KG1 (cell line): ENCODE measurements at regions not wholly inside any gene's neighbourhood (a gene's known extent, or its start where the extent isn't known, plus 50 kb on each side); places are given as distances from the start of the nearest gene placed in this dataset.
"Not testable (repeated sequence)": the region's sequence is repeated elsewhere in the genome, so short reads cannot be mapped to it uniquely, and the experiment has no call there.

Experiments
- DNase-seq: peaks from one replicate; lab custom pipeline; 2025; lab: John Stamatoyannopoulos, UW

GRCh38 chr7:4525884-4526283, 156.2 kb upstream of the FOXK1 start:
- no peak for DNase-seq

- DNase-seq: no peak
Measured at GRCh38 chr7:4527988-4528636, 154.0 kb upstream of the FOXK1 start.

- DNase-seq: no peak
Measured at GRCh38 chr7:4531236-4531635, 150.9 kb upstream of the FOXK1 start.

GRCh38 chr7:4533339-4533738, 148.8 kb upstream of the FOXK1 start:
- DNase-seq: not testable (repeated sequence)

GRCh38 chr7:4549681-4550080, 132.4 kb upstream of the FOXK1 start:
- no peak for DNase-seq

- no peak for DNase-seq
Measured at GRCh38 chr7:4550117-4550516, 132.0 kb upstream of the FOXK1 start.

GRCh38 chr7:4552985-4553384, 129.1 kb upstream of the FOXK1 start:
- no peak for DNase-seq

GRCh38 chr7:4556868-4557793, 125.0 kb upstream of the FOXK1 start:
- no peak for DNase-seq

- DNase-seq: no peak
Measured at GRCh38 chr7:4561795-4562194, 120.3 kb upstream of the FOXK1 start.

GRCh38 chr7:4566714-4567113, 115.4 kb upstream of the FOXK1 start:
- no peak for DNase-seq

GRCh38 chr7:4574851-4575250, 107.2 kb upstream of the FOXK1 start:
- no peak for DNase-seq

GRCh38 chr7:4575254-4575653, 106.8 kb upstream of the FOXK1 start:
- DNase-seq: no peak

GRCh38 chr7:4602905-4603842, 78.9 kb upstream of the FOXK1 start:
- DNase-seq: no peak

GRCh38 chr7:4603843-4604231, 78.3 kb upstream of the FOXK1 start:
- DNase-seq: no peak

- DNase-seq: no peak
Measured at GRCh38 chr7:4604456-4604940, 77.6 kb upstream of the FOXK1 start.

GRCh38 chr7:4606797-4607196, 75.3 kb upstream of the FOXK1 start:
- no peak for DNase-seq

GRCh38 chr7:4607311-4607729, 74.8 kb upstream of the FOXK1 start:
- no peak for DNase-seq

- DNase-seq: not testable (repeated sequence)
Measured at GRCh38 chr7:4609576-4609975, 72.5 kb upstream of the FOXK1 start.

- peak; percentile 51 for DNase-seq
Measured at GRCh38 chr7:4610768-4611467, 71.2 kb upstream of the FOXK1 start.

GRCh38 chr7:4612237-4612636, 69.9 kb upstream of the FOXK1 start:
- no peak for DNase-seq
